BLaER1 (cell line): ENCODE measurements at regions not wholly inside any gene's neighbourhood (a gene's known extent, or its start where the extent isn't known, plus 50 kb on each side); places are given as distances from the start of the nearest gene placed in this dataset.

Source experiments
- H3K27ac ChIP-seq: shearing (Covaris generic); formaldehyde crosslinking; 2 replicates; pipeline ENCODE4 v1.8.1; 2022
- H3K27me3 ChIP-seq: shearing (Covaris generic); formaldehyde crosslinking; 2 replicates; pipeline ENCODE4 v1.8.1; 2022
- H3K36me3 ChIP-seq: shearing (Covaris generic); formaldehyde crosslinking; 2 replicates; pipeline ENCODE4 v1.8.1; 2022
- H3K4me1 ChIP-seq: shearing (Covaris generic); formaldehyde crosslinking; 2 replicates; pipeline ENCODE4 v1.8.1; 2022
- H3K4me2 ChIP-seq: shearing (Covaris generic); formaldehyde crosslinking; 2 replicates; pipeline ENCODE4 v1.8.1; 2022
- H3K4me3 ChIP-seq: shearing (Covaris generic); formaldehyde crosslinking; 2 replicates; pipeline ENCODE4 v1.8.1; 2022
- H3K9ac ChIP-seq: shearing (Covaris generic); formaldehyde crosslinking; 2 replicates; pipeline ENCODE4 v1.8.1; 2022
- H3K9me3 ChIP-seq: shearing (Covaris generic); formaldehyde crosslinking; 2 replicates; pipeline ENCODE4 v1.8.1; 2022
- H4K20me1 ChIP-seq: shearing (Covaris generic); formaldehyde crosslinking; 2 replicates; pipeline ENCODE4 v1.8.1; 2022
- Cebpa-rat ChIP-seq: shearing (Covaris generic); IDR thresholded peaks from 2 replicates; pipeline ENCODE4 v1.8.1; 2022

- Histone ChIP-seq H3K4me2 (no peak overlapping the region), H3K27ac (no peak overlapping the region), H3K36me3 (no peaks in the 10 kb centered on the region), H3K9me3 (no peaks in the 10 kb centered on the region), H4K20me1 (no peaks in the 10 kb centered on the region), H3K4me1 (no peaks in the 10 kb centered on the region), H3K9ac (no peak overlapping the region), H3K27me3 (no peaks in the 10 kb centered on the region), H3K4me3 (no peak overlapping the region)
- no peak for TF ChIP-seq Cebpa-rat
Observed at GRCh38 chr13:74761801-74762757, 627.9 kb upstream of the KLF12 start.

- Histone ChIP-seq H3K9ac (no peak overlapping the region), H3K27me3 (no peaks in the 10 kb centered on the region), H3K9me3 (no peaks in the 10 kb centered on the region), H3K4me2 (no peak overlapping the region), H3K27ac (no peak overlapping the region), H4K20me1 (no peaks in the 10 kb centered on the region), H3K4me3 (no peak overlapping the region), H3K4me1 (no peaks in the 10 kb centered on the region), H3K36me3 (no peaks in the 10 kb centered on the region)
- TF ChIP-seq Cebpa-rat, result no peak
Observed at GRCh38 chr13:74758188-74758587, 624.0 kb upstream of the KLF12 start.

- no peak for TF ChIP-seq Cebpa-rat
- H3K4me2 ChIP-seq, result no peak overlapping the region
Observed at GRCh38 chr13:74755065-74755464, 620.9 kb upstream of the KLF12 start.

GRCh38 chr13:74751739-74752138 lies 617.5 kb upstream of the KLF12 start:
- no peak for TF ChIP-seq Cebpa-rat
- H4K20me1 ChIP-seq, result no peaks in the 10 kb centered on the region
- no peak overlapping the region for H3K4me2 ChIP-seq
- H3K9me3 ChIP-seq, result no peaks in the 10 kb centered on the region
- H3K36me3 ChIP-seq, result no peaks in the 10 kb centered on the region
- no peak overlapping the region for H3K4me3 ChIP-seq
- H3K27me3 ChIP-seq, result no peaks in the 10 kb centered on the region
- no peak overlapping the region for H3K27ac ChIP-seq
- H3K9ac ChIP-seq, result no peak overlapping the region
- H3K4me1 ChIP-seq, result no peaks in the 10 kb centered on the region

More at GRCh38 chr13:74755065-74755464, 620.9 kb upstream of the KLF12 start:
- no peak overlapping the region for H3K4me3 ChIP-seq
- no peaks in the 10 kb centered on the region for H3K36me3 ChIP-seq
- no peaks in the 10 kb centered on the region for H3K9me3 ChIP-seq
- H3K27me3 ChIP-seq, result no peaks in the 10 kb centered on the region
- no peak overlapping the region for H3K9ac ChIP-seq
- H3K27ac ChIP-seq, result no peak overlapping the region
- H4K20me1 ChIP-seq, result no peaks in the 10 kb centered on the region
- H3K4me1 ChIP-seq, result no peaks in the 10 kb centered on the region

- Histone ChIP-seq H4K20me1 (no peaks in the 10 kb centered on the region), H3K9me3 (no peaks in the 10 kb centered on the region), H3K27me3 (no peaks in the 10 kb centered on the region), H3K27ac (no peak overlapping the region), H3K4me2 (no peak overlapping the region), H3K4me3 (no peak overlapping the region), H3K36me3 (no peaks in the 10 kb centered on the region), H3K9ac (no peak overlapping the region), H3K4me1 (no peaks in the 10 kb centered on the region)
- TF ChIP-seq Cebpa-rat, result no peak
Observed at GRCh38 chr13:74747186-74747955, 613.2 kb upstream of the KLF12 start.

- TF ChIP-seq Cebpa-rat, result no peak
- no peak overlapping the region for H3K27ac ChIP-seq
- no peaks in the 10 kb centered on the region for H3K4me1 ChIP-seq
- H4K20me1 ChIP-seq, result no peaks in the 10 kb centered on the region
- no peak overlapping the region for H3K9ac ChIP-seq
- H3K36me3 ChIP-seq, result no peaks in the 10 kb centered on the region
- no peaks in the 10 kb centered on the region for H3K27me3 ChIP-seq
- no peaks in the 10 kb centered on the region for H3K9me3 ChIP-seq
- no peak overlapping the region for H3K4me2 ChIP-seq
- no peak overlapping the region for H3K4me3 ChIP-seq
Observed at GRCh38 chr13:74743992-74744391, 609.8 kb upstream of the KLF12 start.

GRCh38 chr13:74741732-74742131 lies 607.5 kb upstream of the KLF12 start:
- H3K9me3 ChIP-seq, result no peaks in the 10 kb centered on the region
- no peaks in the 10 kb centered on the region for H3K4me1 ChIP-seq
- no peaks in the 10 kb centered on the region for H3K36me3 ChIP-seq
- no peak for TF ChIP-seq Cebpa-rat
- no peak overlapping the region for H3K27ac ChIP-seq
- no peak overlapping the region for H3K4me3 ChIP-seq
- no peak overlapping the region for H3K9ac ChIP-seq
- H3K27me3 ChIP-seq, result no peaks in the 10 kb centered on the region
- no peak overlapping the region for H3K4me2 ChIP-seq
- no peaks in the 10 kb centered on the region for H4K20me1 ChIP-seq

- Histone ChIP-seq H4K20me1 (no peaks in the 10 kb centered on the region), H3K4me2 (no peak overlapping the region), H3K36me3 (no peaks in the 10 kb centered on the region), H3K27ac (no peak overlapping the region), H3K4me1 (no peaks in the 10 kb centered on the region), H3K9ac (no peak overlapping the region), H3K4me3 (no peak overlapping the region), H3K27me3 (no peaks in the 10 kb centered on the region), H3K9me3 (no peaks in the 10 kb centered on the region)
- no peak for TF ChIP-seq Cebpa-rat
Observed at GRCh38 chr13:74732736-74733385, 598.7 kb upstream of the KLF12 start.

GRCh38 chr13:74731731-74732130 lies 597.5 kb upstream of the KLF12 start:
- H3K9ac ChIP-seq, result no peak overlapping the region
- H3K4me2 ChIP-seq, result no peak overlapping the region
- no peak for TF ChIP-seq Cebpa-rat
- H3K9me3 ChIP-seq, result no peaks in the 10 kb centered on the region
- no peaks in the 10 kb centered on the region for H3K36me3 ChIP-seq
- no peak overlapping the region for H3K4me3 ChIP-seq
- H3K27ac ChIP-seq, result no peak overlapping the region
- no peaks in the 10 kb centered on the region for H3K4me1 ChIP-seq
- no peaks in the 10 kb centered on the region for H4K20me1 ChIP-seq
- H3K27me3 ChIP-seq, result no peaks in the 10 kb centered on the region
